ENCODE measurements at regions not wholly inside any gene's neighbourhood (a gene's known extent, or its start where the extent isn't known, plus 50 kb on each side); places are given as distances from the start of the nearest gene placed in this dataset.
"Not testable (repeated sequence)": the region's sequence is repeated elsewhere in the genome, so short reads cannot be mapped to it uniquely, and the experiment has no call there.

- no peak for DNase-seq (ENCODE audit: low spot score)
Measured at GRCh38 chr12:127583041-127583440, 683.9 kb upstream of the TMEM132C start.

GRCh38 chr12:127588249-127588648 is 678.7 kb upstream of the TMEM132C start:
- DNase-seq (ENCODE audit: low spot score), result no peak

GRCh38 chr12:127589541-127589940 is 677.4 kb upstream of the TMEM132C start:
- DNase-seq (ENCODE audit: low spot score), result no peak

- no peak for DNase-seq (ENCODE audit: low spot score)
Measured at GRCh38 chr12:127590868-127591267, 676.1 kb upstream of the TMEM132C start.

- DNase-seq (ENCODE audit: low spot score), result no peak
Measured at GRCh38 chr12:127592245-127592644, 674.7 kb upstream of the TMEM132C start.

- no peak for DNase-seq (ENCODE audit: low spot score)
Measured at GRCh38 chr12:127594351-127594970, 672.5 kb upstream of the TMEM132C start.

GRCh38 chr12:127595506-127595905 is 671.5 kb upstream of the TMEM132C start:
- no peak for DNase-seq (ENCODE audit: low spot score)

GRCh38 chr12:127596891-127597290 is 670.1 kb upstream of the TMEM132C start:
- DNase-seq (ENCODE audit: low spot score), result no peak

GRCh38 chr12:127599436-127599835 is 667.5 kb upstream of the TMEM132C start:
- DNase-seq (ENCODE audit: low spot score), result no peak

- no peak for DNase-seq (ENCODE audit: low spot score)
Measured at GRCh38 chr12:127600211-127600610, 666.8 kb upstream of the TMEM132C start.

- no peak for DNase-seq (ENCODE audit: low spot score)
Measured at GRCh38 chr12:127606476-127607015, 660.4 kb upstream of the TMEM132C start.

- no peak for DNase-seq (ENCODE audit: low spot score)
Measured at GRCh38 chr12:127607146-127607725, 659.7 kb upstream of the TMEM132C start.

- not testable (repeated sequence) for DNase-seq (ENCODE audit: low spot score)
Measured at GRCh38 chr12:127608359-127608758, 658.6 kb upstream of the TMEM132C start.

GRCh38 chr12:127613056-127613455 is 653.9 kb upstream of the TMEM132C start:
- DNase-seq (ENCODE audit: low spot score), result no peak

- DNase-seq (ENCODE audit: low spot score), result no peak
Measured at GRCh38 chr12:127619869-127620734, 646.9 kb upstream of the TMEM132C start.

GRCh38 chr12:127620735-127621355 is 646.1 kb upstream of the TMEM132C start:
- DNase-seq (ENCODE audit: low spot score), result no peak

- DNase-seq (ENCODE audit: low spot score), result no peak
Measured at GRCh38 chr12:127621366-127621765, 645.6 kb upstream of the TMEM132C start.

- no peak for DNase-seq (ENCODE audit: low spot score)
Measured at GRCh38 chr12:127623362-127623761, 643.6 kb upstream of the TMEM132C start.

GRCh38 chr12:127625176-127625771 is 641.7 kb upstream of the TMEM132C start:
- DNase-seq (ENCODE audit: low spot score), result no peak

- DNase-seq (ENCODE audit: low spot score), result no peak
Measured at GRCh38 chr12:127628645-127629044, 638.3 kb upstream of the TMEM132C start.
